T-helper 1 cell treated with Interleukin-12 subunit alpha and Interleukin-12 subunit beta and Interleukin-4 antibody, amounts not matched to agents 30 ng/mL and 1 ng/mL, for 36 hours (primary cell): ENCODE measurements at regions not wholly inside any gene's neighbourhood (a gene's known extent, or its start where the extent isn't known, plus 50 kb on each side); places are given as distances from the start of the nearest gene placed in this dataset.
"Not testable (repeated sequence)": the region's sequence is repeated elsewhere in the genome, so short reads cannot be mapped to it uniquely, and the experiment has no call there.

Source experiments
- intact Hi-C: fragments of 100-400 bp; cut with micrococcal nuclease; formaldehyde crosslinking; loops from one replicate; pipeline ENCODE4 v1.15.1; 2024

DNA sequence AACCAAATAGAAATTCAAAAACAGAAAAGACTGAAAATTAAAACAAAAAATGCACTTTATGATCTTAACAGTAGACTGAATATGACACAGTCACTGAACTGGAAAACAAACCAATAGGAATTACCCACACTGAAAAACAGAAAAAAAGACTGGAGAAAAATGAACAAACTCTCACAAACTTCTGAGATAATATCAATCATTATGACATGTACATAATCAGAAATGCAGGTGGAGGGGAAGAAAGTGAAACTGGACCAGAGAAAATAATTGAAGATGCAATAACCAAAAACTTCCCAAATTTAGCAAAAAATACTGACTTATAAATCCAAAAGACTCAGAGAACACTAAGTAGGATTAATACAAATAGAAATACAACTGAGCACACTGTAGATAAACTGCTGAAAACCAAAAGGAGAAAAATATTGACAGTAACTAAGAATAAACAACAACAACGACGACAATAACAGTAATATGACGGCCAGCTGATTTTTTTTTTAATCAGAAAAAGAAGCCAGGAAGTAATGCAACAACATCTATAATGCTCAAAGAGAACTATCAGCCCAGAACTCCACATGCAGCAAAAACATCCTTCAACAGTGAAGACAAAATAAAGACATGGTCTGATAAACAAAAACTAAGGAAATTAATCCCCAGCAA lies 108.1 kb downstream of the ZFAND4 start:
- intact Hi-C loops: no loop called here

DNA sequence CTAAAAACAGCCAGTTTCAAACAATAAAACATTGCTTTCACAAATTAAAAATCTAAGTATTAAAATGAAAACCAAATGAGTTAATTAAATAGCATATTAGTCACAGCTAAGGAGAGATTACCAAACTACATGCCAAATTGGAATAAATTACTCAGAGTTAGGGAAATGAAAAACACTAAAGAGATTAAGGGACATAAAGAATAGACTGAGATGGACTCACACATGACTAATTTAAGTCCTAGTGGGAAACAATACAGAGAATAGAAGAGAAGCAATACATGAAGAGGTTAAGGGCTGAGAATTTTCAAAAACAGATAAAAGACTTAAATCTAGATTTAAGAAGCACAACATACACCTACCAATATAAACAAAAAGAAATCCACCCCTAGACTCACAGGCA lies 110.6 kb downstream of the ZFAND4 start:
- intact Hi-C loops: no loop called here

DNA sequence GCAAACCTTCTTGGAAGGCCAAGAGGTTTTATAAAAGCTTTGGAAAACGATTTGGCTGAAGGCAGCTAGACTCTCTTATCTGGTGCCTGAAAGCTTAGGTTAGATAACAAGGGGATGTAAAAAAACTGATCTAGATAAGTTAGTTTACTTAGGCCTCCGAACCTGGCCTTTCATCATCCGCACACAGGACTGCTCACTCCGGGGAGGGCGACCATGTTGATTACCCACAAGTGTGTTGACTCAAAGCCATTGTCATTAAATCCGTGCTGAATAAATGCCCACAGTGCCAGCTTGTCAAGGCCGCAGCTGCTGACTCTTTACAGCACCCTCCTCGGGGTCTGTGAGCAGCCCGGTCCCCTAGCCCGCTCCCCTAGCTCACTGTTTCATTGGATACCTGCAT lies 112.3 kb downstream of the ZFAND4 start:
- intact Hi-C loops: no loop called here

GRCh38 chr10:45558425-45558824 lies 114.1 kb downstream of the ZFAND4 start:
- intact Hi-C loops: no loop called here

- intact Hi-C loops: loop anchor here (1.0 to 2.0 kb wide), 2 partner anchors 23 to 37 kb away; no protein-coding TSS in a partner anchor
Observed at GRCh38 chr10:45557275-45557905, 115.2 kb downstream of the ZFAND4 start.

DNA sequence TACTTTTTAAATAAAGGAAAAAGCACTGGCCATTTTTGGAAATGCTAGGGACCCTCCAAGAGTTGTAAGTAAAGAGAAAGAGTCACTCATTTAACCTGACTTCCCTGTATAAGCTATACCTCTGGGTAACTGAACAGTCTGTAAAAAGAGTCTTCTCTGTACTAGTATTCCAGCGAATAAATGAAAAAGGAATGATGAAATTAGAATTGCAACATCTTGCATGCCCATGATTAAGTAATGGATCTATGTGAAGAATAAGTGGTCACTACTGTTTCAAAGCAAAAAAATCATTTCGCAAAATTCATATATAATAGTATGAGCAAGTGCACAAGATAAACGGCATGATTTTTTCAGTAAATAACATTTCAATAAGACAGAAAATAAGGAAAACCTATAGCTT lies 116.8 kb downstream of the ZFAND4 start:
- intact Hi-C loops: loop anchor here (2.0 kb wide), 1 partner anchor 25 kb away; no protein-coding TSS in a partner anchor

GRCh38 chr10:45555332-45555731 lies 117.2 kb downstream of the ZFAND4 start:
- intact Hi-C loops: not testable (repeated sequence)

DNA sequence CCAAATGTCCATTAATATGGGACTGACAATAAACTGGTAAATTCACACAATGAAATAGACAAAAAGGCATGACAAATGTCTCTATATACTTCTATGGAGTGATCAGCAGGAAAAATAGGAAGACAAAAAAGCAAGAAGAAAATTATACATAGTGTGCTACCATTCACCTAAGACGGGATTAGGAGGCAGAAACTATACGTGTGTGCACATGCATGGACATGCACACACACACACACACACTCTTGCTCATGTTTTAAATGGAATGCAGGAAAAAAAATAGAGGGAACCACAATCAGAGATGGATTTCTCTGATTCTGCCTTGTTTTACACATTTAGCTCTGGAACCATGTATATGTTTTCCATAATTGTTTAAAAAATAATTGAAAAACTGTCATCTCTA lies 119.0 kb downstream of the ZFAND4 start:
- intact Hi-C loops: no loop called here

DNA sequence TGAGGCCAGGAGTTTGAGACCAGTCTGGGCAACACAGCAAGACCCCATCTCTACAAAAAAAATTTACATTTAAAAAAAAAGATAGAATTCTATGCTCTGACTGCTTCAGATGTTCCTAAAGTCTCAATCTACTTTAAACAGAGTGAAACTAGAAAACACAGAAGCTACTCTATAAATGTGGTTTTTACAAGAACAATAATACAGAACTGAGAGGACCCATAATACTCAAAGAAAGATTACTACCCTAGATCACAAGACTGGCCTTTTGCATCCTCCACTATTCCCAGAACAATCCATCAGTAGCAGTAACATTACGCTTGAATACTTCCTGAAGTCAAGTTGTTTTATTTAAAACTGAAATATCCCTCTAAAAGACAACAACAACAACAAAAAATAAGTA lies 119.4 kb downstream of the ZFAND4 start:
- intact Hi-C loops: no loop called here

GRCh38 chr10:45552476-45552875 lies 120.1 kb downstream of the ZFAND4 start:
- intact Hi-C loops: no loop called here

- intact Hi-C loops: no loop called here
Observed at GRCh38 chr10:45550903-45551786, 121.4 kb downstream of the ZFAND4 start.

DNA sequence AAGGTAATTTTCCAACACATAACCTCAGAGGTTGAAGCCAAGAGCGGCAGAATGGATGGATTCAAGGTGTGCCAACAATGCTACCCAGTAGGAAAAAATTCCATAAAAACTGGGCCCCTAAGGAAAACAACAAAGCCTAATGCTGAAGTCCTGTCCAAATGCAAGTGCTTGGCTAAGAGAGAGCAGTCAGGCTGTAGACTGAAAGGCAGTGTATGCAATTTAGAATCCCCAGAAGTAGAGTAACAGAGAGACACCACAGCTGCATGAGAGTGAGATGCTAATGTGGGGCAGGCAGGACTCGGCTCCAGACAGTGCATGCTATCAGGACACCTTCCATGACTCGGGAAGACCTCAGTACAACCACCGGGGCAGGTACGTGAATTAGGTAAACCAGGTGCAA lies 124.5 kb downstream of the ZFAND4 start:
- intact Hi-C loops: no loop called here

DNA sequence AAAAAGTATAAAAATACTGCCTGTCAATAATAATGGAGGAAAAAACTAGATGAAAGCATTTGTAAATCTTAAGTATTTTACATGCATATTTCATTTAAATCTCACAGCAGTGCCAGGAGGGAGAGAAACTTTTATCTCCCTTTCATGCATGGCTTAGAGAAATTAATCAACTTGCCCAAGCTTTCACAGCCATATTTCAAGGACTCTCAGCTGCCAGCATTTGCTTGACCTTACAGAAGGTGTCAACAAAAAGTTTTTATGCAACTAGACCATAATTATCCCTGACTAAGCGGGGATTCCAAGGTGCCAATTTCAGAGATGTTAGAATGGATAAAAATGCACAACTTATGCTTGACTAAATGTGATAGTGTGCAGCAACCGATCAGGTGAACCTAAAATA lies 125.4 kb downstream of the ZFAND4 start:
- intact Hi-C loops: no loop called here

DNA sequence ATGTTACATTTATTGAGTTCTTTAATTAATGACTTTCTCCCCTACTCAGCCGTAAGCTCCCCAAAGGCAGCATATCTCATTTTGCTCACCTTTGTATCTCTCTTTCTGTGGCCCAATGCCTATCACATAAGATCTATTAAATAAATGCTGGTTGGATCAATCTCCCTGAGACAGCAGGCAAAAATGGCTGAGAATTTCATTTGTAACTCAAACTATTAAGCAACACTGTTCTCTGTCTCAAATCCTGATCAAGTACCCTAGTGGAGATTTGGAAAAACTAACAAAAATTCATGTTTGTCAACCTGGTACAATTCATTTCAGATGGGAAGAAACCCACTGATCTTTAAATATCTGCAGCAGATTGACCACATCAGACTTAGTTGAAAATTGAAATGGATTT lies 127.4 kb downstream of the ZFAND4 start:
- intact Hi-C loops: no loop called here

GRCh38 chr10:45544191-45544590 lies 128.4 kb downstream of the ZFAND4 start:
- intact Hi-C loops: no loop called here

DNA sequence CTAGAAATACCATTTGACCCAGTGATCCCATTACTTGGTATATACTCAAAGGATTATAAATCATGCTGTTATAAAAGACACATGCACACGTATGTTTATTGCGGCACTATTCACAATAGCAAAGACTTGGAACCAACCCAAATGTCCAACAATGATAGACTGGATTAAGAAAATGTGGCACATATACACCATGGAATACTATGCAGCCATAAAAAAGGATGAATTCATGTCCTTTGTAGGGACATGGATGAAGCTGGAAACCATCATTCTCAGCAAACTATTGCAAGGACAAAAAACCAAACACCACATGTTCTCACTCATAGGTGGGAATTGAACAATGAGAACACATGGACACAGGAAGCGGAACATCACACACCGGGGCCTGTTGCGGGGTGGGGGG lies 131.5 kb downstream of the ZFAND4 start:
- intact Hi-C loops: not testable (repeated sequence)

- intact Hi-C loops: not testable (repeated sequence)
Observed at GRCh38 chr10:45540589-45540988, 132.0 kb downstream of the ZFAND4 start.

- intact Hi-C loops: not testable (repeated sequence)
Observed at GRCh38 chr10:45539569-45539968, 133.0 kb downstream of the ZFAND4 start.

- intact Hi-C loops: no loop called here
Observed at GRCh38 chr10:45534572-45534971, 138.0 kb downstream of the ZFAND4 start.

DNA sequence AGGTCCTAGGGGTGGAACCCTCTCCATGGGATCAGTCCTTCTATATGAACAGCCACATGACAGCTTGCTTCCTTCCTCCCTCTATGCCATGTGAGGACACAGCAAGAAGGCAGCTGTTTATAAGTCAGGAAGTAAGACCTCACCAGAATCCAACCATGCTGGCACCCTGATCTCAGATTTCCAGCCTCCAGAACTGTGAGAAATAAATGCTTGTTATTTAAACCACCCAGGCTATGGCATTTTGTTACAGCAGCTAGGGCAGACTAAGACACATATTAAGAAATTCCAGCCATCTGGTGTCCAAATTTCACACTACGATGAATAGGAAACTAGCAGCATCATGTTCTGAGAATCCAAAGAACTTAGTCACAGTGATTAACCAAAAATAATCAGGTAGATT lies 140.1 kb downstream of the ZFAND4 start:
- intact Hi-C loops: no loop called here

- intact Hi-C loops: no loop called here
Observed at GRCh38 chr10:45526309-45526905, 146.2 kb downstream of the ZFAND4 start.

- intact Hi-C loops: no loop called here
Observed at GRCh38 chr10:45520476-45520875, 146.5 kb downstream of the ALOX5 start.
